ENCODE measurements at regions not wholly inside any gene's neighbourhood (a gene's known extent, or its start where the extent isn't known, plus 50 kb on each side); places are given as distances from the start of the nearest gene placed in this dataset.

DNA sequence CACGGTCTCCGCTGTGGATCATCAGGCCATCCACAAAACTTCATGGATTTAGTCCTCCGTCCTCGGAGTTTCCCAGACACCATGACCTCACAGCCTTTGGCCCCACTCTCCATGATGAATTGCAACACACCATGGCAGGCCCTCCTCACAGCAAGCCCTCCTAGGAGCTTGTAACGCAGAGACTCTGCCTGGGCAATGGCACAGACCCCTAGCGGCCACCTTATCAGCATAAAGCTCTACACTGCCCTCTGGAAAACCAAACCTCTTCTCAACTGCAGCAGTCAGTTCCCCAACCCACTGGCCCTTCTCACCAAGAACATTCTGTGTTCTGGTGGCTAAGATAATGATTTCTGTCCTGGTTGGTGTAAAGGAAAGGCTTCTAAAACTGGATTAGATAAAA is 238.4 kb upstream of the USP15 start:
- intact Hi-C loops (cut with DNase I): no loop called here
- DNase-seq (no peak), ATAC-seq (no peak)

DNA sequence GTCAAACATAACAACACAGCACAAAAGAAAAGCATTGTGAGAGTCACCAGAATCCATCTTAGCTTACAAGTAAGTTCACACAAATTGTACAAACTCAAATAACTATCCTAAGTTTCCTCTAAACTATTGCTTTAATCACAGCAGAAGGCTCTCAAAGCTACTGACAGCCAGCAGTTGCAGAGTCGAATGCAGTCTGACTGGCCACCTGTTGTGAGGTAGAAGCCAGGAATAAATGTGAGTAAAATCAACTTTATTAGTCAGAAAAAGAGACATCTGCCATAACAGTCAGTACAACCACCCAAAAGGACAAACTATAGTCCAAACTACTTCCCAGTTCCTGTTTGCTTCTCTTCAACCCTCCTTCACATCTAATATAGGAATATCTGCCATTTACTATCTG is 231.7 kb upstream of the USP15 start:
- Histone ChIP-seq H3K4me3 (no peak overlapping the region), H3K9me3 (no peaks in the 10 kb centered on the region), H3K27me3 (no peaks in the 10 kb centered on the region), H3K4me1 (no peaks in the 10 kb centered on the region), H3K36me3 (replicated peaks in 1 of 2; ENCODE audit: insufficient read depth in 1 of 2, low read depth in 2 of 2) (no peaks in the 10 kb centered on the region), H3K27ac (no peak overlapping the region)
- ATAC-seq: no peak
- TF ChIP-seq, protein P1, sequence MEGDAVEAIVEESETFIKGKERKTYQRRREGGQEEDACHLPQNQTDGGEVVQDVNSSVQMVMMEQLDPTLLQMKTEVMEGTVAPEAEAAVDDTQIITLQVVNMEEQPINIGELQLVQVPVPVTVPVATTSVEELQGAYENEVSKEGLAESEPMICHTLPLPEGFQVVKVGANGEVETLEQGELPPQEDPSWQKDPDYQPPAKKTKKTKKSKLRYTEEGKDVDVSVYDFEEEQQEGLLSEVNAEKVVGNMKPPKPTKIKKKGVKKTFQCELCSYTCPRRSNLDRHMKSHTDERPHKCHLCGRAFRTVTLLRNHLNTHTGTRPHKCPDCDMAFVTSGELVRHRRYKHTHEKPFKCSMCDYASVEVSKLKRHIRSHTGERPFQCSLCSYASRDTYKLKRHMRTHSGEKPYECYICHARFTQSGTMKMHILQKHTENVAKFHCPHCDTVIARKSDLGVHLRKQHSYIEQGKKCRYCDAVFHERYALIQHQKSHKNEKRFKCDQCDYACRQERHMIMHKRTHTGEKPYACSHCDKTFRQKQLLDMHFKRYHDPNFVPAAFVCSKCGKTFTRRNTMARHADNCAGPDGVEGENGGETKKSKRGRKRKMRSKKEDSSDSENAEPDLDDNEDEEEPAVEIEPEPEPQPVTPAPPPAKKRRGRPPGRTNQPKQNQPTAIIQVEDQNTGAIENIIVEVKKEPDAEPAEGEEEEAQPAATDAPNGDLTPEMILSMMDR (IDR thresholded peaks at IDR 0.05): no peak
- no peak for TF ChIP-seq POLR2A (IDR thresholded peaks at IDR 0.05)
- DNase-seq: no peak
- intact Hi-C loops (cut with DNase I): no loop called here
- 74% methylated on average over 1 of the region's 1 CpG for WGBS, 2 donors

More for the DNA sequence above, 238.4 kb upstream of the USP15 start:
- Histone ChIP-seq H3K27ac (no peak overlapping the region), H3K27me3 (no peaks in the 10 kb centered on the region), H3K4me3 (no peak overlapping the region), H3K36me3 (replicated peaks in 1 of 2; ENCODE audit: insufficient read depth in 1 of 2, low read depth in 2 of 2) (no peaks in the 10 kb centered on the region), H3K9me3 (no peaks in the 10 kb centered on the region), H3K4me1 (no peaks in the 10 kb centered on the region)
- TF ChIP-seq, protein P1 (IDR thresholded peaks at IDR 0.05): no peak
- no peak for TF ChIP-seq POLR2A (IDR thresholded peaks at IDR 0.05)
- 77 to 90% methylated on average over 2 to 6 of the region's 6 CpGs for WGBS, 2 donors

DNA sequence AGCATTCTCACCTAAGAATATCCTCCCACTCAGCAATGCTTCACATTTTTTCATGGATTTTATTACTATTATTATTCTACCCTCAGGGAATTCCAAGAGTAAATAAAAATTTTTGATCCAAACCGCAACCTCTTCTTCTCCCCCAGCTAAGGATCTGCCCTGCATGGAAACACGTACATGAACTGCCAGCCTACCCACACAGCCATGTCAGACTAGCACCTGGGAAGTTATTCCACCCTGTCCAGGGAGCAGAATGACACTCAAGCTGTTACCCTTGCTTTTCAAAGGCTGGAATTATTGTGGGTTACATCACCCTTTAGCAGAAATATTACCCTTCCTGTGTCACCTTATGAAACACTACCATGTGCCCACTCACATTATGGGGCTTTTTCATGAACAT is 227.3 kb upstream of the USP15 start:
- H3K27ac ChIP-seq: no peak overlapping the region
- 72 to 79% methylated on average over 2 of the region's 2 CpGs for WGBS, 2 donors
- intact Hi-C loops (cut with DNase I): no loop called here
- H3K9me3 ChIP-seq: no peaks in the 10 kb centered on the region
- no peaks in the 10 kb centered on the region for H3K36me3 ChIP-seq (replicated peaks in 1 of 2; ENCODE audit: insufficient read depth in 1 of 2, low read depth in 2 of 2)
- H3K4me3 ChIP-seq: no peak overlapping the region
- no peak for ATAC-seq
- TF ChIP-seq POLR2A (IDR thresholded peaks at IDR 0.05): no peak
- TF ChIP-seq, protein P1 (IDR thresholded peaks at IDR 0.05): no peak
- no peaks in the 10 kb centered on the region for H3K27me3 ChIP-seq
- DNase-seq: no peak
- no peaks in the 10 kb centered on the region for H3K4me1 ChIP-seq

DNA sequence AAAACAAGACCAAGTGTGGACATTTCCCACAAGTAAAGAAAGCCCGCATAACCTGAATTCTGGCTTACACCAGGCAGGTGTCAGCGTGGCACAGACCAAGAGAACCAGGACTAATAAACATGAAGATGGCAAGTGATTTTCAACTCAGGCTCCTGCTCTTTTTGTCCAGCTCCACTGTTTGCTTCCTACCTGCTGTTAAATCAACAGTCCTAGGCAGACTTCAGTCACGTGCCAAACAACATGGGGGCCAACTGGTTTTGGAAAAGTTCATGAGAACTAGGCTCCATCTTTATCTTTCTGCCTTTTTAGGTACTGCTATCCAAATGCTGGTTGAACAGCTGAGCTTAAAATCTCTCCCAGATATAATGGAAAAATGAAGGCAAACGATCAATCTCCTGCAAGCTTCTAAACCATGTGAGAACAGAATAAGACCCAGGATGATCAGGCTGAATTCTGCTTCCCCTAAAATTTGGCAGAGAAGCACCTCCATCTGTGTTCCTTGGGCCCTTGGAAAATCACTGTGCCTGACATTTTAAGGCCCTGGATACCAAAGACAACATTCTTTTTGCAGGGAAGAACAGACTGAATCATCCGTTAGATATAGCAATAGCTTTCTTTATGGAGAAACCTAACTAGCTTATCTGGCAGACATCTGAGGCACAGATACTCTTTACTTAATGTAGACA is 215.6 kb upstream of the USP15 start:
- H3K27me3 ChIP-seq: no peaks in the 10 kb centered on the region
- intact Hi-C loops (cut with DNase I): no loop called here
- no peak overlapping the region for H3K4me3 ChIP-seq
- TF ChIP-seq, protein P1 (IDR thresholded peaks at IDR 0.05): no peak
- TF ChIP-seq POLR2A (IDR thresholded peaks at IDR 0.05): no peak
- H3K9me3 ChIP-seq: no peaks in the 10 kb centered on the region
- H3K27ac ChIP-seq: no peak overlapping the region
- DNase-seq (peak in 1 of 4 donors; percentile 2), ATAC-seq (no peak)
- WGBS, 2 donors: 67 to 68% methylated on average over 5 of the region's 5 CpGs
- H3K4me1 ChIP-seq: no peaks in the 10 kb centered on the region
- H3K36me3 ChIP-seq (replicated peaks in 1 of 2; ENCODE audit: insufficient read depth in 1 of 2, low read depth in 2 of 2): no peaks in the 10 kb centered on the region

DNA sequence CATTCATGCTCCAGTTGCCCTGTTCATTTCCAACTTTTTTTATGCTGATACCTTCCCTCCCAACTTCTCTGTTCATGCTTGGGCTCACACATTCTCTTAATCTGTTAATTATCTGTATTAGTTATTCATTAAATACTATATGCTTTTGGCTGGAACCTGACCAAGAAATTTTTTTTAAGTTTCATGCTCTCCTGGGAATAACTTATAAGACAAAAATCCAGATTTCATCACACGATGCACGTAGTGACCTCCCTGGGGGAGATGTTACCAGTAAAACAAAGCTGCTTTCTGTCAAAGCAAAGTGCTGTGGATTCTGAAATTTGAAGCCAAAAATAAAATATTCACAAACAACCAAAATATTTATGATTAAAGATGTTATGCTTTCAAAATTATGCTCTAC is 215.0 kb upstream of the USP15 start:
- no peaks in the 10 kb centered on the region for H3K9me3 ChIP-seq
- DNase-seq: no peak
- 44 to 80% methylated on average over 2 of the region's 2 CpGs for WGBS, 2 donors
- H3K4me1 ChIP-seq: no peaks in the 10 kb centered on the region
- H3K27me3 ChIP-seq: no peaks in the 10 kb centered on the region
- H3K4me3 ChIP-seq: no peak overlapping the region
- H3K36me3 ChIP-seq (replicated peaks in 1 of 2; ENCODE audit: insufficient read depth in 1 of 2, low read depth in 2 of 2): no peaks in the 10 kb centered on the region
- TF ChIP-seq, protein P1 (IDR thresholded peaks at IDR 0.05): no peak
- no peak for TF ChIP-seq POLR2A (IDR thresholded peaks at IDR 0.05)
- ATAC-seq: no peak
- no peak overlapping the region for H3K27ac ChIP-seq
- intact Hi-C loops (cut with DNase I): no loop called here
